BE2C (cell line): ENCODE measurements at regions not wholly inside any gene's neighbourhood (a gene's known extent, or its start where the extent isn't known, plus 50 kb on each side); places are given as distances from the start of the nearest gene placed in this dataset.

Experiments used
- DNase-seq: peaks from one replicate; pipeline ENCODE4 v3.0.0-alpha.2; 2020
- H3K27me3 ChIP-seq: fragments of 250-450 bp; sonication (Bioruptor Pico); 2 replicates; pipeline ENCODE4 v1.5.1; 2020; ENCODE audit warnings: mild to moderate bottlenecking
- H3K36me3 ChIP-seq: fragments of 250-450 bp; sonication (Bioruptor Pico); 2 replicates; pipeline ENCODE4 v1.5.1; 2020; ENCODE audit warnings: mild to moderate bottlenecking
- H3K4me1 ChIP-seq: fragments of 250-450 bp; sonication (Bioruptor Pico); 2 replicates; pipeline ENCODE4 v1.5.1; 2020
- H3K4me3 ChIP-seq: 2 replicates; pipeline ENCODE4 v1.5.1; 2011; ENCODE audit warnings: low read depth, low read length
- H3K9me3 ChIP-seq: fragments of 250-450 bp; sonication (Bioruptor Pico); 2 replicates; pipeline ENCODE4 v1.5.1; 2020
- TF ChIP-seq, protein P1 (sequence below): IDR thresholded peaks from 2 replicates; pipeline ENCODE4 v1.5.1; 2012; ENCODE audit warnings: mild to moderate bottlenecking, low read depth, low read length

DNA sequence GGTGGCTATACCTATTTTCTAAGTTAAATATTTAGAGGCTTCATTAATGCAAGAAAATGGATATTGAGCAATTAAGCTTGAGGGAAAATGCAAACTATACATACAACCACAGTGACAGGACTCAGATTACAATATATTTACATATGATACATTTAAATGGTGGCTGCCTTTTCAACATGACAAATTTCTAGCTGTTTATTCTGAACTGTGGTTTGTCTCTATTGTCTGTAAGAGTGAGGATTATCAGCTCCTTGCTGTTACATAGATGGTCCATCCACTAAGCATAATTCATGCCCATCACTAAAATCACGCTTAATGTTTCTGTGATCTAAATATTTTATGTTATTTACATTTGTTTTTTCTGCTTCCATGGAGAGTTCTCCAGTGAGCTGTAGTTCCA is 81.1 kb upstream of the SGCD start:
- no peak for DNase-seq
- H3K36me3 ChIP-seq = no peaks in the 10 kb centered on the region
- H3K4me1 ChIP-seq = no peaks in the 10 kb centered on the region
- no peak overlapping the region for H3K4me3 ChIP-seq
- H3K9me3 ChIP-seq = no peaks in the 10 kb centered on the region
- H3K27me3 ChIP-seq = no peaks in the 10 kb centered on the region
- TF ChIP-seq, protein P1, sequence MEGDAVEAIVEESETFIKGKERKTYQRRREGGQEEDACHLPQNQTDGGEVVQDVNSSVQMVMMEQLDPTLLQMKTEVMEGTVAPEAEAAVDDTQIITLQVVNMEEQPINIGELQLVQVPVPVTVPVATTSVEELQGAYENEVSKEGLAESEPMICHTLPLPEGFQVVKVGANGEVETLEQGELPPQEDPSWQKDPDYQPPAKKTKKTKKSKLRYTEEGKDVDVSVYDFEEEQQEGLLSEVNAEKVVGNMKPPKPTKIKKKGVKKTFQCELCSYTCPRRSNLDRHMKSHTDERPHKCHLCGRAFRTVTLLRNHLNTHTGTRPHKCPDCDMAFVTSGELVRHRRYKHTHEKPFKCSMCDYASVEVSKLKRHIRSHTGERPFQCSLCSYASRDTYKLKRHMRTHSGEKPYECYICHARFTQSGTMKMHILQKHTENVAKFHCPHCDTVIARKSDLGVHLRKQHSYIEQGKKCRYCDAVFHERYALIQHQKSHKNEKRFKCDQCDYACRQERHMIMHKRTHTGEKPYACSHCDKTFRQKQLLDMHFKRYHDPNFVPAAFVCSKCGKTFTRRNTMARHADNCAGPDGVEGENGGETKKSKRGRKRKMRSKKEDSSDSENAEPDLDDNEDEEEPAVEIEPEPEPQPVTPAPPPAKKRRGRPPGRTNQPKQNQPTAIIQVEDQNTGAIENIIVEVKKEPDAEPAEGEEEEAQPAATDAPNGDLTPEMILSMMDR = no peak

DNA sequence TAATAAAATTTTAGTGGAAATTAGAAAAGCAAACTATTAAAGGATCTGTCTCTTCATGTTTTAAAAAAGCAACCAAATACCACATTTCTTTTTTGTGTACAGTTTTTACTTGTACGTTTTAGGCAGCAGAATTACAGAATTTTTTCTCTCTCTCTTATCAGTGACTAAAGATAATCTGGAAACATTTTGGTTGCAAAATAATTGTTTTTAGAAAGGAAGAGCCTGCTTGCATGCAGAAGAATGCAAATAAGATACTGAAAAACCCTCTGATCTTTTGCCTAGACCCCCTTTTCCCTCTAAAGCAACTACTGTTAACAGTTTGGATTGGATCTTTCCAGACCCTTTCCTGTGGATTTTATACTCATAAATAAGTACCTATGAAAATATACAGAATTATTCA is 75.9 kb upstream of the SGCD start:
- no peaks in the 10 kb centered on the region for H3K4me1 ChIP-seq
- no peak overlapping the region for H3K4me3 ChIP-seq
- H3K9me3 ChIP-seq = no peaks in the 10 kb centered on the region
- TF ChIP-seq, protein P1 = no peak
- no peak for DNase-seq
- H3K36me3 ChIP-seq = no peaks in the 10 kb centered on the region
- no peaks in the 10 kb centered on the region for H3K27me3 ChIP-seq

DNA sequence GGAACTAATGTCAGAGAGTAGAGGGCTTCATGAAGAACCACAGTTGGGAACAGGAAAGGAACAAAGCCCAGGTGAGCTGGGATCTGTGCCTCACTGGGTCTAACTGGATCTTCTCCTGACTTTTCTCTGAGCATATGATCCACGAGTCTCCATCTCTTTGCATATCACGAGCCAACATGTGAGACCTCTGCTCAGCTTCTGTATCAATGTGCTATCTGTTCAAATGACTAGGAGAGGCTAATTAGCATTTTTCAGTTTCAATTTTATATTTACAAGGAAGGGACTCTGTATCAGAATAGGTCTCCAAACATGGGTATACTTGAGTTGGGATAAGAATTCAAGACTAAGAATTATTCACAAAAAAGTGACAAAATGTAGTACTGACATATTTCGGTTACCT is 73.8 kb upstream of the SGCD start:
- no peaks in the 10 kb centered on the region for H3K4me1 ChIP-seq
- H3K9me3 ChIP-seq = no peaks in the 10 kb centered on the region
- no peak for DNase-seq
- H3K36me3 ChIP-seq = no peaks in the 10 kb centered on the region
- TF ChIP-seq, protein P1 = no peak
- no peak overlapping the region for H3K4me3 ChIP-seq
- no peaks in the 10 kb centered on the region for H3K27me3 ChIP-seq

DNA sequence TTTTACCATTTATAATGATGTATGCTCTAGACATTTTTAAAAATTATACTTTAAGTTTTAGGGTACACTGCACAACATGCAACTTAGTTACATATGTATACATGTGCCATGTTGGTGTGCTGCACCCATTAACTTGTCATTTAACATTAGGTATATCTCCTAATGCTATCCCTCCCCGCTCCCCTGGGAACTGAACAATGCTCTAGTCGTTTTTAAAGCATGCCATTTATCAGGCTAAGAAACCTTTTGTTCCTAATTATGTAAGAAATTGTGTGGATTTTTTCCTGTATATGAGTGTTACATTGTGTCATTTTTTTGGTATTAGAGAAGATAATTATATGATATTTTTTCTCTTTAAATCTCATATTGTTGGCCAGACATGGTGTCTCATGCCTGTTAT is 72.8 kb upstream of the SGCD start:
- Histone ChIP-seq H3K4me3 (no peak overlapping the region), H3K9me3 (no peaks in the 10 kb centered on the region), H3K36me3 (no peaks in the 10 kb centered on the region), H3K4me1 (no peaks in the 10 kb centered on the region), H3K27me3 (no peaks in the 10 kb centered on the region)
- TF ChIP-seq, protein P1 = no peak
- no peak for DNase-seq

DNA sequence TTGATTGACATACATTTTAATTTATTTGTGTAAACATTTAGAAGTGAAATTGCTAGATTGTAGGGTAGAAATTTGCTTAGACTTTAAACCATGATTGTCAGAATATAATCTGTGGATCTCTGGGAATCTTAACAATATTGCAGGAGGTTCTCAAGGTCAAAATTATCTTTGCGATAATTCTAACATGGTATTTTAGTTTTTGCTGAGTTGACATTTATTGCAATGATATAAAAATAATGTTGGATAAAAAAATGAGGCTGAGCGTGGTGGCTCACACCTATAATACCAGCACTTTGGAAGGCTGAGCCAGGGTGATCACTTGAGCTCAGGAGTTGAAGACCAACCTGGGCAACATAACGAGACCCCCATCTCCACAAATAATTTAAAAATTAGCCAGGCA is 70.3 kb upstream of the SGCD start:
- no peak for DNase-seq
- Histone ChIP-seq H3K27me3 (no peaks in the 10 kb centered on the region), H3K36me3 (no peaks in the 10 kb centered on the region), H3K9me3 (no peaks in the 10 kb centered on the region), H3K4me1 (no peaks in the 10 kb centered on the region), H3K4me3 (no peak overlapping the region)
- TF ChIP-seq, protein P1 = no peak

DNA sequence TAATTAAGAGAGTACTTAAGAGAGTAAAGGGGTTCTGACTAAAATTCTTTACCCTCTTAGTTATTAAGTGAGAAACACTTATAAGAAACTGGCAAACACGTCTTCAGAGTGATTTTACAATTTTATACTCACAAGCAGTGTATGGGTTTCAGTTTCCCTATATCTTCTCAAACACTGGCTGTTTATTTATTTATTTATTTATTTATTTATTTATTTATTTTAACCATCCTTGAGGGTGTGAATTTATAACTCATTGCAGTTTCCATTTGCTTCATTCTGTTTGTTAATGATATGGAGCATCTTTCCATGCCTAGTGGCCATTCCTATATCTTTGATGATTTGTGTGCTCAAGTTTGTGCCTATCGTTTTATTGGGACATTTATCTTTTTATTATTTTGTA is 68.0 kb upstream of the SGCD start:
- H3K9me3 ChIP-seq = no peaks in the 10 kb centered on the region
- DNase-seq = no peak
- H3K27me3 ChIP-seq = no peaks in the 10 kb centered on the region
- H3K36me3 ChIP-seq = no peaks in the 10 kb centered on the region
- no peaks in the 10 kb centered on the region for H3K4me1 ChIP-seq
- no peak overlapping the region for H3K4me3 ChIP-seq
- TF ChIP-seq, protein P1 = no peak
